Stimulated activated memory B cell treated with anti-CD40 and anti-IgM and Interleukin-4, amounts not matched to agents 10 μg/mL and 1 μg/mL and 100 μg/mL, for 72 hours (primary cell): ENCODE measurements at regions not wholly inside any gene's neighbourhood (a gene's known extent, or its start where the extent isn't known, plus 50 kb on each side); places are given as distances from the start of the nearest gene placed in this dataset.
A peak's percentile ranks its signal among the peaks of the same experiment; 100 is the strongest.
"Not testable (repeated sequence)": the region's sequence is repeated elsewhere in the genome, so short reads cannot be mapped to it uniquely, and the experiment has no call there.

Experiments used
- ATAC-seq: fragments of 150-1000 bp; cut with Tn5 transposase; 2 replicates; pipeline ENCODE4 v1.10.0; 2021
- H3K27ac Mint-ChIP-seq: one replicate; pipeline ENCODE4 v1.8.0; 2022; ENCODE audit warnings: mild to moderate bottlenecking, mixed read lengths
- H3K27me3 Mint-ChIP-seq: one replicate; pipeline ENCODE4 v1.8.0; 2022; ENCODE audit warnings: mixed read lengths
- H3K36me3 Mint-ChIP-seq: one replicate; pipeline ENCODE4 v1.8.0; 2022; ENCODE audit warnings: mixed read lengths
- H3K4me1 Mint-ChIP-seq: one replicate; pipeline ENCODE4 v1.8.0; 2022; ENCODE audit warnings: mixed read lengths
- H3K4me3 Mint-ChIP-seq: one replicate; pipeline ENCODE4 v1.8.0; 2022; ENCODE audit warnings: mild to moderate bottlenecking, moderate library complexity, mixed read lengths
- H3K9me3 Mint-ChIP-seq: one replicate; pipeline ENCODE4 v1.8.0; 2022; ENCODE audit warnings: mixed read lengths

DNA sequence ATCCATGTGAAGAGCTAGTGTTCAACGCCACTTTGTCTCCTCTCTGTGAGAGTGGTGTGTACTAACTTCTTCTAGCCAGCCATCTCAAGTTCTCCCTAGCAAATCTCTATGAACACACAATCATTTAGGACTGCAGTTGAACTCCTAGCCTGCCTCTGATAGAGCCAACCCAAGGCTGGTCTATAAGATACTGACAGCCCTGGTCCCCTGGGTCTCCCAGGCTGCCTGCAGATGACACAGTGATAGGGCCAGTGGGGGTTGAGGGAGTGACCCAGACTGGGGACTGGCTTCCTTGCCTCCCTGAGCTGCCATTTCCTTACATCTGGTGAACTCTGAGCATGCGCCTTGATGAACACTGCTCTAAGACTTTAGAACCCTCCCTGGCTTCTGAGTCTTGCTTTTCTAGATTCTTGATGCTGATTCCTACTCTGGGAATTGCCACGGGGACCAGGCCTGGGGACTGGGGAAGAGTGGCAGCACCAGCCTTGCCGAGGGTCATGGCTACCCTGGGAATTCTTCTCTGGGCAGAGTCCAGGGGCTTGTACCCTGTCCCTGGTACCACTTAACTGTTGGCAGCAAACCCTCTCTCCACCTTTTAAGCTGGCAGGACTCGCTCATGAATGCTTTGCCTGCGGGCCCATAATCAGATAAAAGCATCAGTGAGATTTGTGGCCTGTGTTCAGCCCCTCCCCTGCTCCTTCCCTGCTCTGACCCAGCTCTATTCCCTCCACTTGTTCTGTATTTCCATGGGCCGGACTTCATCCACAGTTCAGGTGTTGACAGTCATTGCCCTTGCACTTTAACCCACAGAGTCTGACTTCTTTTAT lies 130.8 kb upstream of the CHD6 start:
- Mint-ChIP-seq H3K4me1 (peaks cover 12% of the 10 kb centered on the region), H3K4me3 (no peak overlapping the region), H3K36me3 (no peaks in the 10 kb centered on the region), H3K27me3 (peaks cover 47% of the 10 kb centered on the region), H3K27ac (no peak overlapping the region), H3K9me3 (peaks cover 5% of the 10 kb centered on the region)
- ATAC-seq: no peak

DNA sequence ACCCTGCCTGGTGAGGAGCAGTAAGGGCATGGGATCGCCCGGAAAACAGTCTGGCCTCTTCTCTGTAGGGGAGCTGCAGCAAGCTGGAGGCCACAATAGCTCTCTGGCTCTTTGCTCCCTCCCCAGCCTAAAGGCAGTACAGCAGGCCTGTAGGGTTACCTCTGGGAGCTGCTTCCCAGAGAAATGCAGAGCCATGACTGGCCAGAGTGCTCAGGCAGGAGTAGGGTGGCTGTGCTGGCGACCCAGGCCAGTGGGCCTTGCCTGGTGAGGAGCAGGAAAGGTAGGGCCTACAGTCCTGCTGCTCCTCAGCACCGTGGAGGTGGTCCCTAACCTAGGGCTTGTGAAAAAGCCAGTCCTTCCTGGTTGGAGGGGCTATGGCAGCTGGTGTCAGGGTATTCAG lies 129.9 kb upstream of the CHD6 start:
- H3K27me3 Mint-ChIP-seq: peaks cover 56% of the 10 kb centered on the region

DNA sequence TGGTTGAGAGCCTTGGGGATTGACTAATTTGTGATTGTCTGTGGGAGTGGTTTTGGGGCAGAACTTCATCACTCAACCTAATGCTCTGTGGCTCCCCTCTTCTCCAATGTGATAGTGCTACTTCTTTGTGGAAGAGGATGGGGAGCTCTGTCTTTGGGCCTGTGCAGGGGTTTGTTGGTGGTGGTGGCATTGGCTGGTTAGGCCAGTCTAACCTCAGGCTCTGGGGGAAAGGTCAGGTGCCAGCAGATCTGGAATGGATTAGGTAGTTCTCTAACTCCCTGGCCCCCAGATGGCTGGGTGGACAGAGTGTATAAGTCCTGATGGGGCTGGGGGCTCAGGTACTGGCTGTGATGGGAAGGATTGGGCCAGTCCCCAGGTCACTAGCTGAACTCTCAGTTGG lies 129.0 kb upstream of the CHD6 start:
- H3K27me3 Mint-ChIP-seq: peaks cover 64% of the 10 kb centered on the region
- H3K9me3 Mint-ChIP-seq: peaks cover 7% of the 10 kb centered on the region
- H3K27ac Mint-ChIP-seq: no peak overlapping the region
- H3K4me3 Mint-ChIP-seq: no peak overlapping the region
- ATAC-seq: no peak
- peaks cover 15% of the 10 kb centered on the region for H3K4me1 Mint-ChIP-seq
- H3K36me3 Mint-ChIP-seq: no peaks in the 10 kb centered on the region

More for the DNA sequence above, 129.9 kb upstream of the CHD6 start:
- Mint-ChIP-seq H3K27ac (no peak overlapping the region), H3K9me3 (peaks cover 7% of the 10 kb centered on the region), H3K4me3 (no peak overlapping the region), H3K36me3 (no peaks in the 10 kb centered on the region), H3K4me1 (peaks cover 15% of the 10 kb centered on the region)
- ATAC-seq: no peak

GRCh38 chr20:41746635-41747034 lies 128.5 kb upstream of the CHD6 start:
- ATAC-seq: no peak
- Mint-ChIP-seq H3K27ac (no peak overlapping the region), H3K4me1 (peaks cover 15% of the 10 kb centered on the region), H3K4me3 (no peak overlapping the region), H3K9me3 (peaks cover 7% of the 10 kb centered on the region), H3K27me3 (peaks cover 67% of the 10 kb centered on the region), H3K36me3 (no peaks in the 10 kb centered on the region)

GRCh38 chr20:41738604-41739206 lies 120.5 kb upstream of the CHD6 start:
- ATAC-seq: peak; percentile 70
- Mint-ChIP-seq H3K9me3 (peaks cover 3% of the 10 kb centered on the region), H3K27me3 (peaks cover 17% of the 10 kb centered on the region), H3K4me1 (peaks cover under 1% of the 10 kb centered on the region), H3K4me3 (no peak overlapping the region), H3K27ac (no peak overlapping the region), H3K36me3 (no peaks in the 10 kb centered on the region)

DNA sequence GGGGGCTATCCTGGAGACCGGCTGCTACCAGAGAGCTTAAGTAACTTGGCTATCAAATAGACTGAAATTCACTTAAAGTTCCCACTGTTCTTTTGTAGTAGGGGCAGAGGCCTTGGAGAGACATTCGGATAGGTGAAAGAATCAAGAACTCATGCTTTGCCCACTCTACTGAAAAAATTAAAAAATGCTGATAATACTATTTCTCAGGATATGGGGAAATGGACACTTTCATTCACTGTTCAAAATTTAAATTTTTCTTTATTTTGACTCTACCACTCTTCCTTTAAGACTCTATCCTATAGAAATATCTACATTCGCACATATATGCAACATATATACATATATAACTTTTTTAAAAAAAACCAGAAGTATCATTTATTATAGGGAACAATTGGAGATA lies 117.8 kb upstream of the CHD6 start:
- Mint-ChIP-seq H3K4me3 (no peak overlapping the region), H3K4me1 (no peaks in the 10 kb centered on the region), H3K36me3 (no peaks in the 10 kb centered on the region), H3K27me3 (no peaks in the 10 kb centered on the region), H3K27ac (no peak overlapping the region), H3K9me3 (peaks cover 3% of the 10 kb centered on the region)
- no peak for ATAC-seq

- ATAC-seq: no peak
- no peak overlapping the region for H3K4me3 Mint-ChIP-seq
- H3K4me1 Mint-ChIP-seq: no peaks in the 10 kb centered on the region
- peaks cover 3% of the 10 kb centered on the region for H3K9me3 Mint-ChIP-seq
- H3K27me3 Mint-ChIP-seq: no peaks in the 10 kb centered on the region
- H3K36me3 Mint-ChIP-seq: no peaks in the 10 kb centered on the region
- H3K27ac Mint-ChIP-seq: no peak overlapping the region
Measured at GRCh38 chr20:41734506-41734945, 116.3 kb upstream of the CHD6 start.

- H3K4me1 Mint-ChIP-seq: no peaks in the 10 kb centered on the region
- no peaks in the 10 kb centered on the region for H3K36me3 Mint-ChIP-seq
- no peak overlapping the region for H3K4me3 Mint-ChIP-seq
- peaks cover 3% of the 10 kb centered on the region for H3K9me3 Mint-ChIP-seq
- no peaks in the 10 kb centered on the region for H3K27me3 Mint-ChIP-seq
- no peak for ATAC-seq
- H3K27ac Mint-ChIP-seq: no peak overlapping the region
Measured at GRCh38 chr20:41733151-41733550, 115.0 kb upstream of the CHD6 start.

GRCh38 chr20:41731198-41731597 lies 113.0 kb upstream of the CHD6 start:
- H3K4me1 Mint-ChIP-seq, H3K36me3 Mint-ChIP-seq, ATAC-seq, H3K4me3 Mint-ChIP-seq, H3K27me3 Mint-ChIP-seq, H3K27ac Mint-ChIP-seq, H3K9me3 Mint-ChIP-seq: not testable (repeated sequence)

DNA sequence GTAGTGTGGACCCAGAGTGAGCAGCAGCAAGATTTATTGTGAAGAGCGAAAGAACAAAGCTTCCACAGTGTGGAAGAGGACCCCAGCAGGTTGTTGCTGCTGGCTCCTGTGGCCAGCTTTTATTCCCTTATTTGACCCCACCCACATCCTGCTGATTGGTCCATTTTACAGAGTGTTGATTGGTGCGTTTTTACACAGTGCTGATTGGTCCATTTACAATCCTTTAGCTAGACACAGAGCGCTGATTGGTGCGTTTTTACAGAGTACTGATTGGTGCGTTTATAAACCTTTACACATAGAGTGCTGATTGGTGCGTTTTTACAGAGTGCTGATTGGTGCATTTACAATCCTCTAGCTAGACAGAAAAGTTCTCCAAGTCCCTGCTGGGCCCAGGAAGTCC lies 109.5 kb upstream of the CHD6 start:
- H3K4me3 Mint-ChIP-seq, H3K9me3 Mint-ChIP-seq, ATAC-seq, H3K27me3 Mint-ChIP-seq, H3K27ac Mint-ChIP-seq, H3K4me1 Mint-ChIP-seq, H3K36me3 Mint-ChIP-seq: not testable (repeated sequence)

DNA sequence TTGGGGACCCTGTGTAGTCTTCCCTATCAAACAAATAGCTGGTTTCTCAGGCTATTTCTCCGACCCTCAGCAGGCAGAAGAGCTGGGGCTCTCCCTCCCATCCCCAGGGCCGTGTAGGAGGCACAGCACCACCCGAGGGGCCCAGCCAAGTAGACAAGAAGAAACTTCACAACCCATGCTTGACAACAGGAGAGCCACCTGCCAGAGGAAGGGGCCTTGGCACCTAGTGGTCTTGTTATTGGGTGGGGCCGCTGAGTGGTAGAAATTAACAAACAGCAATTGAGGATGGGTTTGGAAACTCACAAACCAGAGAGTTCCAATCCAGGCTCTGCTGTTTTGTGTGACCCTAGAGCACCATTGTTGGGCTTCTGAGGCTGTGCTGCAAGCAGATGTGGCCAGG lies 108.5 kb upstream of the CHD6 start:
- Mint-ChIP-seq H3K9me3 (peaks cover 3% of the 10 kb centered on the region), H3K4me1 (no peaks in the 10 kb centered on the region), H3K4me3 (no peak overlapping the region), H3K27me3 (no peaks in the 10 kb centered on the region), H3K27ac (no peak overlapping the region), H3K36me3 (no peaks in the 10 kb centered on the region)
- ATAC-seq: no peak

GRCh38 chr20:41719151-41719550 lies 101.0 kb upstream of the CHD6 start:
- H3K4me3 Mint-ChIP-seq: no peak overlapping the region
- H3K27me3 Mint-ChIP-seq: peaks cover 16% of the 10 kb centered on the region
- no peaks in the 10 kb centered on the region for H3K9me3 Mint-ChIP-seq
- no peaks in the 10 kb centered on the region for H3K36me3 Mint-ChIP-seq
- H3K27ac Mint-ChIP-seq: no peak overlapping the region
- no peaks in the 10 kb centered on the region for H3K4me1 Mint-ChIP-seq
- no peak for ATAC-seq

GRCh38 chr20:41717483-41717882 lies 99.3 kb upstream of the CHD6 start:
- no peaks in the 10 kb centered on the region for H3K4me1 Mint-ChIP-seq
- no peak overlapping the region for H3K27ac Mint-ChIP-seq
- ATAC-seq: no peak
- H3K9me3 Mint-ChIP-seq: no peaks in the 10 kb centered on the region
- H3K27me3 Mint-ChIP-seq: peaks cover 28% of the 10 kb centered on the region
- no peaks in the 10 kb centered on the region for H3K36me3 Mint-ChIP-seq
- H3K4me3 Mint-ChIP-seq: no peak overlapping the region

GRCh38 chr20:41716911-41717310 lies 98.7 kb upstream of the CHD6 start:
- ATAC-seq: no peak
- Mint-ChIP-seq H3K4me3 (no peak overlapping the region), H3K4me1 (no peaks in the 10 kb centered on the region), H3K27me3 (peaks cover 34% of the 10 kb centered on the region), H3K36me3 (no peaks in the 10 kb centered on the region), H3K9me3 (no peaks in the 10 kb centered on the region), H3K27ac (no peak overlapping the region)

- Mint-ChIP-seq H3K9me3 (no peaks in the 10 kb centered on the region), H3K27me3 (peaks cover 39% of the 10 kb centered on the region), H3K36me3 (no peaks in the 10 kb centered on the region), H3K4me1 (no peaks in the 10 kb centered on the region), H3K4me3 (no peak overlapping the region), H3K27ac (no peak overlapping the region)
- ATAC-seq: no peak
Measured at GRCh38 chr20:41716436-41716835, 98.3 kb upstream of the CHD6 start.

DNA sequence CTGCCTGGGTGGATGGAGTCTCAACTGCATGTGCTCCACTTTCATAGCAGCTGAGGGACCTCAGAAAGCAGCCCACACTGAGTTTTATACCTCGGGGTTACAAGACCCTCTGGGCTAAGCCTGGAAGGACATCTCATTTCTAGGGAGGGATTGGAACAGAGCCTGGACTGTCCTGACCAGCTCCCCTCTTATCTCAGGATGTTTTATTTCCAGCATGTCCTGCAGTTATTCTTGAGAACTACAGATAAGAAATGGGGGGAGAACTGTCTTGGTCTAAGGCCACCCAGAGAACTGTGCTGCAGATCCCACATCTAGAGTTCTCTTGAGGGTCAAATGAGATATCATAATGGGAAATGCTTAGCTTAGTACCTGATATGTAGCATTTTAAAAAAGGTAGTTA lies 97.3 kb upstream of the CHD6 start:
- H3K4me3 Mint-ChIP-seq: no peak overlapping the region
- no peak for ATAC-seq
- peaks cover 39% of the 10 kb centered on the region for H3K27me3 Mint-ChIP-seq
- no peaks in the 10 kb centered on the region for H3K36me3 Mint-ChIP-seq
- no peaks in the 10 kb centered on the region for H3K9me3 Mint-ChIP-seq
- no peak overlapping the region for H3K27ac Mint-ChIP-seq
- no peaks in the 10 kb centered on the region for H3K4me1 Mint-ChIP-seq
